Activated naive CD4-positive, alpha-beta T cell treated with anti-CD3 and anti-CD28 coated beads for 36 hours (primary cell): ENCODE measurements at regions not wholly inside any gene's neighbourhood (a gene's known extent, or its start where the extent isn't known, plus 50 kb on each side); places are given as distances from the start of the nearest gene placed in this dataset.
"Not testable (repeated sequence)": the region's sequence is repeated elsewhere in the genome, so short reads cannot be mapped to it uniquely, and the experiment has no call there.

ENCODE experiments used
- CTCF ChIA-PET: fragments of 350-600 bp; sonication (Branson Sonifier 250); formaldehyde crosslinking; loops from one replicate; lab custom pipeline; 2021; ENCODE audit warnings: antibody characterized with exemption; lab: Charles Lee
- DNase-seq: peaks from one replicate; pipeline ENCODE4 v3.0.0-alpha.2; 2020
- H3K27ac Mint-ChIP-seq: one replicate; pipeline ENCODE4 v1.8.0; 2021; ENCODE audit warnings: mild to moderate bottlenecking, mixed read lengths
- H3K27me3 Mint-ChIP-seq: one replicate; pipeline ENCODE4 v1.8.0; 2021; ENCODE audit warnings: low read depth, mixed read lengths
- H3K36me3 Mint-ChIP-seq: one replicate; pipeline ENCODE4 v1.8.0; 2021; ENCODE audit warnings: low read depth, mixed read lengths
- H3K4me1 Mint-ChIP-seq: one replicate; pipeline ENCODE4 v1.8.0; 2021; ENCODE audit warnings: low read depth, mixed read lengths
- H3K4me3 Mint-ChIP-seq: one replicate; pipeline ENCODE4 v1.8.0; 2021; ENCODE audit warnings: mild to moderate bottlenecking, moderate library complexity, mixed read lengths
- H3K9me3 Mint-ChIP-seq: one replicate; pipeline ENCODE4 v1.8.0; 2021; ENCODE audit warnings: mixed read lengths
- intact Hi-C: fragments of 100-400 bp; cut with micrococcal nuclease; formaldehyde crosslinking; loops from one replicate; pipeline ENCODE4 v1.15.1; 2023

GRCh38 chr12:87575906-87576305, 453.3 kb downstream of the C12orf50 start:
- intact Hi-C loops: no loop called here
- Mint-ChIP-seq H3K27me3 (no peaks in the 10 kb centered on the region), H3K27ac (no peak overlapping the region), H3K4me3 (no peak overlapping the region), H3K36me3 (no peaks in the 10 kb centered on the region), H3K9me3 (peaks cover 2% of the 10 kb centered on the region), H3K4me1 (no peaks in the 10 kb centered on the region)
- DNase-seq: no peak
- CTCF ChIA-PET: no interaction called here

- CTCF ChIA-PET, intact Hi-C loops, H3K4me3 Mint-ChIP-seq, H3K4me1 Mint-ChIP-seq, DNase-seq, H3K27me3 Mint-ChIP-seq, H3K9me3 Mint-ChIP-seq, H3K36me3 Mint-ChIP-seq, H3K27ac Mint-ChIP-seq: not testable (repeated sequence)
Observed at GRCh38 chr12:87566918-87567317, 462.3 kb downstream of the C12orf50 start.

DNA sequence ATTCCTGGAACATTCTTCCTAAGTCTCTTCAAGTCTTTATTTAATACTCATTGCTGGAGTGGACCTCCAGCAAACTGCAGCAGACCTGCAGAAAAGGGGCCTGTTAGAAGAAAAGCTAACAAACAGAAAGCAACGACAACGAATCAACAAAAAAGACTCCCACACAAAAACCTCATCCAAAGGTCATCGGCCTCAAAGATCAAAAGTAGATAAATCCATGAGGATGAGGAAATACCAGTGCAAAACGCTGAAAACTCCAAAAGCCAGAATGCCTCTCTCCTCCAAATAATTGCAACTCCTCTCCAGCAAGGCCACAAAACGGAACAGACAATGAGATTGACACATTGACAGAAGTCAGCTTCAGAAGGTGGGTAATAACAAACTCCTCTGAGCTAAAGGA, 472.2 kb downstream of the C12orf50 start:
- peaks cover 12% of the 10 kb centered on the region for H3K9me3 Mint-ChIP-seq
- no peak overlapping the region for H3K4me3 Mint-ChIP-seq
- H3K4me1 Mint-ChIP-seq: no peaks in the 10 kb centered on the region
- no peak for DNase-seq
- intact Hi-C loops: no loop called here
- no peak overlapping the region for H3K27ac Mint-ChIP-seq
- no peaks in the 10 kb centered on the region for H3K36me3 Mint-ChIP-seq
- CTCF ChIA-PET: no interaction called here
- no peaks in the 10 kb centered on the region for H3K27me3 Mint-ChIP-seq

DNA sequence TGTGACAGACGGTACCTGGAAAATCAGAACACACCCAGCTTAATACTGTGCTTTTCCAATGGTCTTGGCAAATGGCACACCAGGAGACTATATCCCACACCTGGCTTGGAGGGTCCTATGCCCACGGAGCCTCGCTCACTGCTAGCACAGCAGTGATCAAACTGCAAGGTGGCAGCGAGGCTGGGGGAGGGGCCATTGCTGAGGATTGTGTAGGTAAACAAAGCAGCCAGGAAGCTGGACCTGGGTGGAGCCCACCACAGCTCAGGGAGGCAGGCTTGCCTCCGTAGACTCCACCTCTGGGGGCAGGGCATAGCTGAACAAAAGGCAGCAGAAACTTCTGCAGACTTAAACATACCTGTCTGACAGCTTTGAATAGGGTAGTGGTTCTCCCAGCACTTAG, 498.0 kb downstream of the C12orf50 start:
- H3K27me3 Mint-ChIP-seq, intact Hi-C loops, H3K9me3 Mint-ChIP-seq, H3K27ac Mint-ChIP-seq, CTCF ChIA-PET, H3K4me3 Mint-ChIP-seq, DNase-seq, H3K4me1 Mint-ChIP-seq, H3K36me3 Mint-ChIP-seq: not testable (repeated sequence)

DNA sequence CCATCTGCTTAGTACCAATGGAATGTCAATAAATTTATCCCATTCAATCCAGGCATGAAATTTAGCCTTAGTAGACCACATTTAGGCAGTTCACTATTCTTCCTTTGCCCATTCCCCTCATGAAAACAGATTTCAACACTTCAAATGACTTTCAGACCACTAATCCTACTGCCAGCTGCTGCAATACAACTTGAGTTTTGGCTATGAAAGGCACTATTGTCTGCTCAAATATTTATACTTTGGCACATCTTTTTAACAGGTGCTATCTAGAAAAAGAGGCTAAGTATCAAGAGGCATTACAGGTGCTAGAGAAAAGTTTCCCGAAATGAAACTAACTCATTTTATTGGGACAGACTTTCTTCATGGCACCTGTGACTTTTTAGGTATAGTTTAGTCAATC, 499.8 kb downstream of the C12orf50 start:
- CTCF ChIA-PET: interaction anchor here (0.6 kb wide), 1 partner anchor 250 kb away, joined by 3 read pairs; no protein-coding TSS in a partner anchor

GRCh38 chr12:87520968-87521367, 508.2 kb downstream of the C12orf50 start:
- H3K9me3 Mint-ChIP-seq: no peaks in the 10 kb centered on the region
- no peaks in the 10 kb centered on the region for H3K4me1 Mint-ChIP-seq
- H3K27ac Mint-ChIP-seq: no peak overlapping the region
- CTCF ChIA-PET: no interaction called here
- H3K27me3 Mint-ChIP-seq: no peaks in the 10 kb centered on the region
- H3K36me3 Mint-ChIP-seq: no peaks in the 10 kb centered on the region
- intact Hi-C loops: no loop called here
- H3K4me3 Mint-ChIP-seq: no peak overlapping the region
- no peak for DNase-seq

More for the DNA sequence above, 499.8 kb downstream of the C12orf50 start:
- intact Hi-C loops: no loop called here
- peaks cover 7% of the 10 kb centered on the region for H3K9me3 Mint-ChIP-seq
- H3K4me3 Mint-ChIP-seq: no peak overlapping the region
- no peaks in the 10 kb centered on the region for H3K4me1 Mint-ChIP-seq
- DNase-seq: no peak
- H3K27ac Mint-ChIP-seq: no peak overlapping the region
- no peaks in the 10 kb centered on the region for H3K27me3 Mint-ChIP-seq
- no peaks in the 10 kb centered on the region for H3K36me3 Mint-ChIP-seq

DNA sequence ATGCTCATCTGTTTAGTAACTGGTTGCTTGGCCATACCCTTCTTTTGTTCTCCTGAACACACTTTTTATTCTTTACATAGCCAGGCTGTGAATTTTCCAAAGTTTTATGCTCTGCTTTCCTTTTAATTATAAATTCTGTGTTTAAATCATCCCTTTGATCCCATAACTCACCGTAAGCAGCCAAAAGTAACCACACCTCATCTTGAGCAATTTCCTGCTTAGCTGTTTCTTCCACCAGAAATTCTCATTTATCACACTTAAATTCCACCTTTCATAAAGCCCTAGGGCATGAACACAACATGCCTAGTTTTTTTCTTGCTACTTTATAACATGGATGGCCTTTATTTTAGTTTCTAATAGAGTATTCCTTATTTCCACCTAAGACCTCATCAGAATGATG, 510.7 kb downstream of the C12orf50 start:
- CTCF ChIA-PET: no interaction called here
- Mint-ChIP-seq H3K36me3 (no peaks in the 10 kb centered on the region), H3K4me1 (no peaks in the 10 kb centered on the region), H3K9me3 (no peaks in the 10 kb centered on the region), H3K27ac (no peak overlapping the region), H3K4me3 (no peak overlapping the region), H3K27me3 (no peaks in the 10 kb centered on the region)
- DNase-seq: no peak
- intact Hi-C loops: no loop called here

GRCh38 chr12:87518036-87518435, 511.2 kb downstream of the C12orf50 start:
- DNase-seq: no peak
- Mint-ChIP-seq H3K4me1 (no peaks in the 10 kb centered on the region), H3K27me3 (no peaks in the 10 kb centered on the region), H3K4me3 (no peak overlapping the region), H3K9me3 (no peaks in the 10 kb centered on the region), H3K36me3 (no peaks in the 10 kb centered on the region), H3K27ac (no peak overlapping the region)
- CTCF ChIA-PET: no interaction called here
- intact Hi-C loops: no loop called here

- H3K9me3 Mint-ChIP-seq: no peaks in the 10 kb centered on the region
- no peaks in the 10 kb centered on the region for H3K4me1 Mint-ChIP-seq
- H3K4me3 Mint-ChIP-seq: no peak overlapping the region
- CTCF ChIA-PET: no interaction called here
- no peaks in the 10 kb centered on the region for H3K36me3 Mint-ChIP-seq
- H3K27ac Mint-ChIP-seq: no peak overlapping the region
- intact Hi-C loops: no loop called here
- no peaks in the 10 kb centered on the region for H3K27me3 Mint-ChIP-seq
- no peak for DNase-seq
Observed at GRCh38 chr12:87513536-87514280, 515.5 kb downstream of the C12orf50 start.

GRCh38 chr12:87511371-87511770, 517.8 kb downstream of the C12orf50 start:
- no peak overlapping the region for H3K4me3 Mint-ChIP-seq
- no peaks in the 10 kb centered on the region for H3K36me3 Mint-ChIP-seq
- H3K9me3 Mint-ChIP-seq: peaks cover 2% of the 10 kb centered on the region
- intact Hi-C loops: no loop called here
- no peak overlapping the region for H3K27ac Mint-ChIP-seq
- H3K4me1 Mint-ChIP-seq: no peaks in the 10 kb centered on the region
- DNase-seq: no peak
- CTCF ChIA-PET: no interaction called here
- H3K27me3 Mint-ChIP-seq: no peaks in the 10 kb centered on the region

- no peaks in the 10 kb centered on the region for H3K27me3 Mint-ChIP-seq
Observed at GRCh38 chr12:87509237-87509820, 519.9 kb downstream of the C12orf50 start.

GRCh38 chr12:87491598-87491997, 537.6 kb downstream of the C12orf50 start:
- Mint-ChIP-seq H3K36me3 (no peaks in the 10 kb centered on the region), H3K4me1 (no peaks in the 10 kb centered on the region), H3K4me3 (no peak overlapping the region), H3K9me3 (peaks cover 4% of the 10 kb centered on the region), H3K27ac (no peak overlapping the region), H3K27me3 (no peaks in the 10 kb centered on the region)
- intact Hi-C loops: no loop called here
- CTCF ChIA-PET: no interaction called here
- DNase-seq: no peak

More at GRCh38 chr12:87509237-87509820, 519.9 kb downstream of the C12orf50 start:
- CTCF ChIA-PET: no interaction called here
- Mint-ChIP-seq H3K9me3 (peaks cover 2% of the 10 kb centered on the region), H3K36me3 (no peaks in the 10 kb centered on the region), H3K4me1 (no peaks in the 10 kb centered on the region), H3K27ac (no peak overlapping the region), H3K4me3 (no peak overlapping the region)
- intact Hi-C loops: no loop called here
- no peak for DNase-seq

DNA sequence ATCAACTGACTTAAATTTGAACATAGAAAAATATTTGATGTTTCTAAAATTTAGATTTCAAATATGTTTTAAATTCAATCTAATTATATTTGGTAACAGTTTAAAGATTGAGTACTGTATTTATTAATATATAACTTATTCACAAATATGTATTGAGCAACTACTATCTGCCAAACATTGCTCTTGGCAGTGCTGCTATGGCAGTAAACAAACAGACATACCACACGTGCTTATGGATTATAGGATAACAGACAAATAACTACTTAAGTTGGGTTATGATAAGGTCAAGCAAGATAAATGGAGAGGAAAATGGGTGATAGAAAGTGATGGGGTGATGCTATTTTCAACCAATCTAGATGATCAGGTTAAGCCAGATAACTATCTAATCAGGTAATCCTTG, 538.1 kb downstream of the C12orf50 start:
- peaks cover 4% of the 10 kb centered on the region for H3K9me3 Mint-ChIP-seq
- no peaks in the 10 kb centered on the region for H3K36me3 Mint-ChIP-seq
- intact Hi-C loops: no loop called here
- CTCF ChIA-PET: no interaction called here
- H3K27ac Mint-ChIP-seq: no peak overlapping the region
- H3K27me3 Mint-ChIP-seq: no peaks in the 10 kb centered on the region
- no peak for DNase-seq
- H3K4me3 Mint-ChIP-seq: no peak overlapping the region
- no peaks in the 10 kb centered on the region for H3K4me1 Mint-ChIP-seq
